G401 (cell line): ENCODE measurements at regions not wholly inside any gene's neighbourhood (a gene's known extent, or its start where the extent isn't known, plus 50 kb on each side); places are given as distances from the start of the nearest gene placed in this dataset.
"Not testable (repeated sequence)": the region's sequence is repeated elsewhere in the genome, so short reads cannot be mapped to it uniquely, and the experiment has no call there.

ENCODE experiments used
- DNase-seq: peaks from one replicate; pipeline ENCODE4 v3.0.0-alpha.2; 2015; ENCODE audit warnings: low spot score
- in situ Hi-C: cut with HindIII; loops from 2 replicates; pipeline ENCODE4 v1.10.0; 2016; ENCODE audit warnings: low sequenced_read_pairs, mixed read lengths

GRCh38 chr7:131670406-131670805, 114.0 kb upstream of the PODXL start:
- in situ Hi-C loops = no loop called here
- no peak for DNase-seq

GRCh38 chr7:131667699-131668098, 111.3 kb upstream of the PODXL start:
- DNase-seq = no peak
- in situ Hi-C loops = no loop called here

GRCh38 chr7:131665021-131665420, 108.6 kb upstream of the PODXL start:
- DNase-seq = no peak
- in situ Hi-C loops = no loop called here

- DNase-seq = no peak
- in situ Hi-C loops = no loop called here
Observed at GRCh38 chr7:131664570-131664969, 108.1 kb upstream of the PODXL start.

- DNase-seq, in situ Hi-C loops: not testable (repeated sequence)
Observed at GRCh38 chr7:131662301-131662873, 106.0 kb upstream of the PODXL start.

GRCh38 chr7:131657881-131658280, 101.5 kb upstream of the PODXL start:
- DNase-seq = no peak
- in situ Hi-C loops = no loop called here

GRCh38 chr7:131656980-131657723, 100.7 kb upstream of the PODXL start:
- no peak for DNase-seq
- in situ Hi-C loops = no loop called here

- DNase-seq = no peak
- in situ Hi-C loops = no loop called here
Observed at GRCh38 chr7:131655866-131656265, 99.4 kb upstream of the PODXL start.

GRCh38 chr7:131655447-131655846, 99.0 kb upstream of the PODXL start:
- in situ Hi-C loops = no loop called here

GRCh38 chr7:131654668-131655326, 98.4 kb upstream of the PODXL start:
- in situ Hi-C loops = no loop called here

More at GRCh38 chr7:131655447-131655846, 99.0 kb upstream of the PODXL start:
- no peak for DNase-seq

GRCh38 chr7:131654249-131654558, 97.8 kb upstream of the PODXL start:
- in situ Hi-C loops = no loop called here
- DNase-seq = no peak

More at GRCh38 chr7:131654668-131655326, 98.4 kb upstream of the PODXL start:
- peak; percentile 66 for DNase-seq

GRCh38 chr7:131653418-131654248, 97.2 kb upstream of the PODXL start:
- in situ Hi-C loops = no loop called here

GRCh38 chr7:131652934-131653333, 96.5 kb upstream of the PODXL start:
- DNase-seq = no peak
- in situ Hi-C loops = no loop called here

More at GRCh38 chr7:131653418-131654248, 97.2 kb upstream of the PODXL start:
- no peak for DNase-seq

GRCh38 chr7:131652194-131652593, 95.8 kb upstream of the PODXL start:
- in situ Hi-C loops = no loop called here

GRCh38 chr7:131649879-131650278, 93.5 kb upstream of the PODXL start:
- DNase-seq = no peak
- in situ Hi-C loops = no loop called here

More at GRCh38 chr7:131652194-131652593, 95.8 kb upstream of the PODXL start:
- no peak for DNase-seq

- in situ Hi-C loops = no loop called here
Observed at GRCh38 chr7:131649003-131649541, 92.6 kb upstream of the PODXL start.

GRCh38 chr7:131648491-131648890, 92.1 kb upstream of the PODXL start:
- in situ Hi-C loops = no loop called here

More at GRCh38 chr7:131649003-131649541, 92.6 kb upstream of the PODXL start:
- DNase-seq = no peak

GRCh38 chr7:131646203-131646602, 89.8 kb upstream of the PODXL start:
- in situ Hi-C loops = no loop called here
- no peak for DNase-seq

More at GRCh38 chr7:131648491-131648890, 92.1 kb upstream of the PODXL start:
- no peak for DNase-seq

- no peak for DNase-seq
- in situ Hi-C loops = no loop called here
Observed at GRCh38 chr7:131642429-131642828, 86.0 kb upstream of the PODXL start.
